MG63 (cell line): ENCODE measurements at regions not wholly inside any gene's neighbourhood (a gene's known extent, or its start where the extent isn't known, plus 50 kb on each side); places are given as distances from the start of the nearest gene placed in this dataset.

Experiments
- DNase-seq: peaks from one replicate; pipeline ENCODE4 v3.0.0-alpha.2; 2020
- H3K27me3 ChIP-seq: fragments of 250-450 bp; sonication (Bioruptor Pico); 2 replicates; pipeline ENCODE4 v1.5.1; 2020; ENCODE audit warnings: mild to moderate bottlenecking, moderate library complexity
- H3K36me3 ChIP-seq: fragments of 250-450 bp; sonication (Bioruptor Pico); 2 replicates; pipeline ENCODE4 v1.5.1; 2020; ENCODE audit warnings: mild to moderate bottlenecking, moderate library complexity
- H3K4me3 ChIP-seq: fragments of 250-450 bp; sonication (Bioruptor Pico); 2 replicates; pipeline ENCODE4 v1.5.1; 2020; ENCODE audit warnings: mild to moderate bottlenecking, moderate library complexity
- H3K9me3 ChIP-seq: fragments of 250-450 bp; sonication (Bioruptor Pico); 2 replicates; pipeline ENCODE4 v1.5.1; 2020; ENCODE audit warnings: mild to moderate bottlenecking, moderate library complexity

DNA sequence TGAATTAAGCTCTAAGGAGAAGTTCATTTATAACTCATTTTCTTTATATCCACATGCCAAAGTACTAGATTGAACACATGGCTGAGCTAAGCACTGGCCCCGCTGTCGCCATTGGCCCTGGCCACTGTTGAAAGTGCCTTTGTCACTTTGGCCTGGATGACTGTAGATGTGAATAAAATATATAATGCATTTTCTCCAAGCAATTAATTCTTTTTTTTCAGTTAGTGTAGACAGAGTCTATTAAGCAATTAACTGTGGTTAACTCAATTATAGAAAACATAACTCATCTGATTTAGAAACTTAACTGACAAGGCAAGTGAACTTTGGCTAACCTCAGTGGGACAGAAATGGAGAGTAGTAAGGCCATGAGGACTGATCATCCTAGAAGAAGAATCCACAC, 965.6 kb downstream of the EFNB2 start:
- H3K9me3 ChIP-seq, result no peaks in the 10 kb centered on the region
- no peak overlapping the region for H3K4me3 ChIP-seq
- no peak for DNase-seq
- no peaks in the 10 kb centered on the region for H3K27me3 ChIP-seq
- no peaks in the 10 kb centered on the region for H3K36me3 ChIP-seq

- DNase-seq, result no peak
- H3K9me3 ChIP-seq, result no peaks in the 10 kb centered on the region
- H3K36me3 ChIP-seq, result no peaks in the 10 kb centered on the region
- no peaks in the 10 kb centered on the region for H3K27me3 ChIP-seq
- no peak overlapping the region for H3K4me3 ChIP-seq
These were observed 967.4 kb downstream of the EFNB2 start for GRCh38 chr13:105567951-105568525.

DNA sequence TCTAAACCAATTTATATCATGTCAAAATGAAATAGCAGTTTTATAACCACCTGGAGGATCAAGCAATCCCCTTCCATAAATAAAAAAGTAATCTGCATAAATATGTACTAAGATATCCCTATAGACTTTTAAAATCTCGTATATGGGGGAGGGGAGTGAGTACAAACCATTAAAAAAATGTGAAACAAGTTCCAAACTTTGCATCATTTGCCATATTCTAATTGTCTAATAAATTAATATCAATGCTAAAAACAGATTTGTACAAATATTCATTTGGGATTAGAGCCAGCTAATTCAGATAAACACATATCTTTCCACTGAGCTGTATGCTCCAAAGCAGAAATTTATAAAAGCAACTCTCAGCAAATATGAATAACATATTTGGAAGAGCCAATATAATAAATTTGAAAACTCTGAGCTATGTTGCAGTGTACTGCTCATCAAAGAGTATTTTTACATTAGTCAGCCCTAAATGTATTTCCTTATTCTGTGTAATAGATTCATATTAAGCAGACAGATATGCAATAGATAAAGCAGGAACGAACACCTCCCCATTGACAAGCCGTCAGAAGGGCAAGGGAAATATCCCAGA, 970.2 kb downstream of the EFNB2 start:
- H3K36me3 ChIP-seq, result no peaks in the 10 kb centered on the region
- no peaks in the 10 kb centered on the region for H3K9me3 ChIP-seq
- no peak for DNase-seq
- H3K4me3 ChIP-seq, result no peak overlapping the region
- H3K27me3 ChIP-seq, result no peaks in the 10 kb centered on the region

- H3K9me3 ChIP-seq, result no peaks in the 10 kb centered on the region
- H3K36me3 ChIP-seq, result no peaks in the 10 kb centered on the region
- no peak for DNase-seq
- no peak overlapping the region for H3K4me3 ChIP-seq
- no peaks in the 10 kb centered on the region for H3K27me3 ChIP-seq
These were observed 983.4 kb downstream of the EFNB2 start for GRCh38 chr13:105552078-105552477.

DNA sequence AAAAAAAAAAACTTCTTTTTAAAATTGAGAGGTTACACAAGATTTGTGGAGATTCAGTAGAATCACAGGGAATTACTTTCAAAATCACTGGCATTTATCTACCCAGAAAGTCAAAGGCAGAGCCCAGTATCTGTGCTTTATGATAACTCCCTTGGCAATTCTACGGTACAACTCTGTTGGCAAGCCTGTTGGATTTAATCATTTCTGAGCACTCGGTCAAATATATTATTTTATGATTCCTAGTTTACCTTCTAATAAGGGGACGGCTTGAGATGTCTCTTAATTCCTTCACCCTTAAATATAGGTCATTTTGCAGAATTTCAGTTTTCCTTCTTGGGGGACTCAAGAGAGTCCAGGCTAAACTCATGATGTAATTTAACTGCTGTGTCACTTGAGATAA, 987.6 kb downstream of the EFNB2 start:
- Histone ChIP-seq H3K9me3 (no peaks in the 10 kb centered on the region), H3K4me3 (no peak overlapping the region), H3K27me3 (no peaks in the 10 kb centered on the region), H3K36me3 (no peaks in the 10 kb centered on the region)
- no peak for DNase-seq

DNA sequence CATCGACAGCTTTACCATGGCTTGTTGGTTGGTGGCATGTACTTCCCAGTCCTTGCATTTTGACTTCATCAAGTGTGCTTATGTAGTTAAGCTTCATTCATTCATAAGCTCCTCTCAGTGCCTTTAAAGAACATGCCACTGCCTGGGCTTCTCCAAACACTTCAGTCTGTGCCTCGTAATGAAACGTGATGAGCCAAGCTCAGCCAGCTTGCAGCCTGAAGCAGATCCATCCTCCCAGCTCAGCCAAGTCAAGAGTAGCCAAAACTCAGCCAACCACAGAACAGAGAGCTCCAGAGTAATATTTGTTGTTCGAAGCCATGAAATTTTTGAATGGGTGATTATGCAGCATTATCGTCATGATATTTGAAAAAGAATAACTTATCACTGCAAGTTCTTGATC, 989.7 kb downstream of the EFNB2 start:
- no peak for DNase-seq

DNA sequence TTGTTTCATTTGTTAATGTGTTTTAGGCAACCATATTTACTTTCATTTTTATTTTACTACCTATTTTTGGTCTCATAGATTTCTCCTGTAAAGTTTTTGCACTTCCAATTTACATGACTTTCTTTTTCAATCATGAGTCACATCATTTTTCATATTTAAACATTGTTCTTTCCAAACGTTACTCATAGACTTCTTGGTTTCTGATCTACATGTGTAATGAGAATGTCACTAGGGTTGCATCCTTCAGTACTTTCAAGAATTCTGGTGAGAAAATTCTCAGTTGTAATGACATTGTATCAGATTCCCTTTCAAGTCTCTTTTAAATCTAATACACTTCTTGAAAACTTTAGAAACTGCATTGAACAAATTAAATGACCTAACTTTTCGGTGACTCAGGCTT, 991.7 kb downstream of the EFNB2 start:
- DNase-seq, result no peak
- Histone ChIP-seq H3K4me3 (no peak overlapping the region), H3K9me3 (no peaks in the 10 kb centered on the region), H3K27me3 (no peaks in the 10 kb centered on the region), H3K36me3 (no peaks in the 10 kb centered on the region)

More for the DNA sequence above, 989.7 kb downstream of the EFNB2 start:
- no peaks in the 10 kb centered on the region for H3K27me3 ChIP-seq
- H3K9me3 ChIP-seq, result no peaks in the 10 kb centered on the region
- no peaks in the 10 kb centered on the region for H3K36me3 ChIP-seq
- H3K4me3 ChIP-seq, result no peak overlapping the region

DNA sequence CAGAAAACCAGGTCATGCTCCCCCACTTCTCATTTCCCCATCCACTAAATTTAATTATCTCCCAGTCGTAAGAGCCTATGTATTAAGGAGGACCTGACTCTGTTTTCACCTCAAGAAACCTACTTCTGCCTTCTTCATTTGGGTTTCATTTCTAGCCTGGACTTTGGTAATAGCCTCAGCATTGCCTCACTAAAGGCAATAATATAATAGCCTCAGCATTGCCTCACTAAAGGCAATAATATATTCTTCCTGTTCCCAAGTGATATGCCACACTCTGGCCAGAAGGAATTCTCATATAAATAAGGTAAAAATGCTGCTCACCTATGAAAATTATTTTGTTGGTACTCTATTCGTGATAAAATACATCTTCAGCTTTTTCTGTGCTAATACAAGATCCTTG, 993.9 kb downstream of the EFNB2 start:
- Histone ChIP-seq H3K27me3 (no peaks in the 10 kb centered on the region), H3K4me3 (no peak overlapping the region), H3K36me3 (no peaks in the 10 kb centered on the region), H3K9me3 (no peaks in the 10 kb centered on the region)
- no peak for DNase-seq

GRCh38 chr13:105538346-105538745, 997.1 kb downstream of the EFNB2 start:
- Histone ChIP-seq H3K4me3 (no peak overlapping the region), H3K9me3 (no peaks in the 10 kb centered on the region)
- DNase-seq, result no peak

DNA sequence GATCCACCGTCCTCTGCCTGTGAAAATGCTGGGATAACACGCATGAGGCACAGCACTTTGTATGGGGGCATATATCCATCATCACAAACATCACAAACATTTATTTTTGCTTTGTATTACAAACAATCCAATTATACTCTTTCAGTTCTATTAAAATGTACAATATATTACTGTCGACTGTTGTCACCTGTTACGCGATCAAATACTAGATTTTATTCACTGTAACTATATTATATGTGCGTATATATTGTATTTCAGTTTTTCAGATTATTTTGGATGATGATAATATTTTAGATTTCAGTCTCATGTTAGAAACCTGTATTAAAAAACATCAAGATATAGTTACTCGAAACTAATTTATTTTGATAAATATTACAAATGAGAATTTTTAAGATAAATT, 998.3 kb downstream of the EFNB2 start:
- no peaks in the 10 kb centered on the region for H3K27me3 ChIP-seq

More at GRCh38 chr13:105538346-105538745, 997.1 kb downstream of the EFNB2 start:
- Histone ChIP-seq H3K36me3 (no peaks in the 10 kb centered on the region), H3K27me3 (no peaks in the 10 kb centered on the region)

GRCh38 chr13:105530468-105530867, 1005.0 kb downstream of the EFNB2 start:
- H3K4me3 ChIP-seq, result no peak overlapping the region
- no peak for DNase-seq
- no peaks in the 10 kb centered on the region for H3K27me3 ChIP-seq
- H3K36me3 ChIP-seq, result no peaks in the 10 kb centered on the region
- H3K9me3 ChIP-seq, result no peaks in the 10 kb centered on the region

More for the DNA sequence above, 998.3 kb downstream of the EFNB2 start:
- DNase-seq, result no peak
- Histone ChIP-seq H3K4me3 (no peak overlapping the region), H3K36me3 (no peaks in the 10 kb centered on the region), H3K9me3 (no peaks in the 10 kb centered on the region)

DNA sequence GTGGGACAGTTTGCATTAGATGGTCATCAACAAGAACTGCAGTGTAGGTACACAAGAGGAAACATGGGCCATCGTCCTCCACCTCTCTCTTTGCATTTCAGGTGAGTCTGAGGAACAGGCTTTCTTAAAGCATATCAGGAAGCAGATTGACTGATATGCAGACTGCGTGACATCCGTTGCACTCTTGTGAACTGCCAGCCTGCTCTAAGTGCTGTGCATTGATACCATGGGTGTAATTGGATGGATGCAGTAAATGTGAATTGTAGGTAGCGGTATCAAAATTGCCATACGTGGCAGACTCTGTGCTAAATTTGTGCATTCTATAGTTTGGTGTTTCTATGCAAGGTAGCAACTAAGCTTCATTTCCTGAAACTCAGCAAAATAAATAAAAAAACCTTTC, 1008.3 kb downstream of the EFNB2 start:
- no peak for DNase-seq
- no peaks in the 10 kb centered on the region for H3K27me3 ChIP-seq
- no peak overlapping the region for H3K4me3 ChIP-seq
- no peaks in the 10 kb centered on the region for H3K36me3 ChIP-seq
- no peaks in the 10 kb centered on the region for H3K9me3 ChIP-seq

DNA sequence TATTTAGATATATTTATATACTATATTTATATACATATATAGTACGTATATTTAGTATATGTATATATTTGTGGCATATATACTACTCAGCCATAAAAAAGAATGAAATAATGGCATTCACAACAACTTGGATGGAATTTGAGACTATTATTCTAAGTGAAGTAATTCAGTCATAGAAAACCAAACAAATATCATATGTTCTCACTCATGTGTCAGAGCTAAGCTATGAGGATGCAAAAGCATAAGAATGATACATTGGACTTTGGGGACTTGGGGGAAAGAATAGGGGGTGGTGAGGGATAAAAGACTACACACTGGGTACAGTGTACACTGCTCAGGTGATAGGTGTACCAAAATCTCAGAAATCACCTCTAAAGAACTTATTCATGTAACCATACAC, 1015.7 kb downstream of the EFNB2 start:
- no peaks in the 10 kb centered on the region for H3K36me3 ChIP-seq
- H3K4me3 ChIP-seq, result no peak overlapping the region
- DNase-seq, result no peak
- H3K9me3 ChIP-seq, result no peaks in the 10 kb centered on the region
- no peaks in the 10 kb centered on the region for H3K27me3 ChIP-seq

- Histone ChIP-seq H3K27me3 (no peaks in the 10 kb centered on the region), H3K9me3 (no peaks in the 10 kb centered on the region), H3K4me3 (no peak overlapping the region), H3K36me3 (no peaks in the 10 kb centered on the region)
- no peak for DNase-seq
These were observed 1017.4 kb downstream of the EFNB2 start for GRCh38 chr13:105518086-105518485.

DNA sequence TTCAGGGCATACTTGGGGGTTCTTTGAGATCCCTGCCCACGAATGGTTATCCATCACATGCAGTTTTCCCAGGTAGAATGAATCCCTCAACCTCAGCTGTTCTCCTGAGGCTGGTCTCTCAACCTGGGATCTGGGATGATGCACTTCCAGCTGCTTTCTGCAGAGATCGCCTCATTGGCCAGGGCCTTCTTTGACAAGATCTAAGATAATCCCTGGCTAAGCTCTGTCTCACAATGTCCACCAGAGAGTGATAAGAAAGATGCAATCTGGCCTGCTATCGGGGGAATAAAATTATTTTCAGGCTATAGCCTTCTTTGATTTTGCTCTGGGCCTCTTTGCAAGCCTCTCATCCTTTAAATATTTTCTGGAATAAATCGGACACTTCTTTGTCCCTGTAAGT, 1021.1 kb downstream of the EFNB2 start:
- Histone ChIP-seq H3K4me3 (no peak overlapping the region), H3K9me3 (no peaks in the 10 kb centered on the region), H3K36me3 (no peaks in the 10 kb centered on the region), H3K27me3 (no peaks in the 10 kb centered on the region)
- no peak for DNase-seq

DNA sequence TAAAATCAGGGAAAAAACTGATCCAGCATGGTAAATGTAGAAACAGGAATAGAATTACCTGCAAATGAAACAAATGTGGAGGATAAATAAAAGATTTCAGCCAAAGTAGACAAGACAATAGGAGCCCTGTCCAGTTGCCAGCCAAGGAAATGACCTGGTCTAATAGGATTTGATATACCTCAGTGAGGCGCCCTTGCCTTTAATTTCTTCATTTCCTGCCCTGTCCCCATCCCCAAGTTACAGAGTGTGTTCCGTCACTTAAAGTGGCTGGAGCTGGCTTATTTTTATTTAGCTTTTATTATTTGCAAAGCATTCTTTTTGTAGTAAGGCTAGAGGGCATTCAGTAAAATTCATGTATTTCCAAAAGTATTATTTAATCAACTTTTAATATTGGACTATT, 1022.0 kb downstream of the EFNB2 start:
- no peaks in the 10 kb centered on the region for H3K36me3 ChIP-seq
- no peaks in the 10 kb centered on the region for H3K27me3 ChIP-seq
- no peak for DNase-seq
- H3K4me3 ChIP-seq, result no peak overlapping the region
- H3K9me3 ChIP-seq, result no peaks in the 10 kb centered on the region

- DNase-seq, result no peak
- Histone ChIP-seq H3K4me3 (no peak overlapping the region), H3K27me3 (no peaks in the 10 kb centered on the region), H3K9me3 (no peaks in the 10 kb centered on the region), H3K36me3 (no peaks in the 10 kb centered on the region)
These were observed 1025.3 kb downstream of the EFNB2 start for GRCh38 chr13:105509981-105510762.

DNA sequence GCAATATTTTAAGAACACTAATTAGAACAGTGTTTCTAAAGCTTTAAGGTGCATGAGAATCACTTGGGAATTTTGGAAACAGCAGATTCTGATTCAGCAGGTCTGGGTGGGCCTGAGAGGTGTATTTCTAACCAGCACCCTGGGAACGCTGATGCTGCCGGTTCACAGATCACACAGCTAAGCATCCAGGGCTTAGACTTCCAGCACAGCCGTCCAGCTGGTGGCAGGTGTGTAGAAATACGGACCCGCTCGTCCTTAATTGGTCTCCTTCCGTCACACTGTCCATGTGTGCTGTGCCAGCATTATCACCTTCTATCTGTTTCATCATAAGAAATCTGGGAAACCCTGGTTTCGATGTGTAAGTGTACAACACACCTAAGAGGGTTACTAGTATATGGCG, 1029.0 kb downstream of the EFNB2 start:
- Histone ChIP-seq H3K27me3 (no peaks in the 10 kb centered on the region), H3K4me3 (no peak overlapping the region), H3K36me3 (no peaks in the 10 kb centered on the region), H3K9me3 (no peaks in the 10 kb centered on the region)
- no peak for DNase-seq
